Neural crest cell (in vitro differentiated cells): ENCODE measurements at regions not wholly inside any gene's neighbourhood (a gene's known extent, or its start where the extent isn't known, plus 50 kb on each side); places are given as distances from the start of the nearest gene placed in this dataset.

Experiments used
- DNase-seq: peaks from one replicate; pipeline ENCODE4 v3.0.0; 2021; ENCODE audit warnings: low read depth, mixed read lengths, low spot score
- H3K27ac Mint-ChIP-seq: one replicate; pipeline ENCODE4 v1.8.0; 2021; ENCODE audit warnings: mild to moderate bottlenecking, mixed read lengths; ENCODE audit not compliant: unreplicated experiment
- H3K27me3 Mint-ChIP-seq: 2 replicates; pipeline ENCODE4 v1.8.0; 2021; ENCODE audit warnings: low read depth, mild to moderate bottlenecking, mixed read lengths
- H3K36me3 Mint-ChIP-seq: 2 replicates; pipeline ENCODE4 v1.8.0; 2021; ENCODE audit warnings: low read depth, mild to moderate bottlenecking, mixed read lengths
- H3K4me1 Mint-ChIP-seq: 2 replicates; pipeline ENCODE4 v1.8.0; 2021; ENCODE audit warnings: mixed read lengths
- H3K4me3 Mint-ChIP-seq: one replicate; pipeline ENCODE4 v1.8.0; 2021; ENCODE audit warnings: mild to moderate bottlenecking, mixed read lengths
- H3K9me3 Mint-ChIP-seq: 2 replicates; pipeline ENCODE4 v1.8.0; 2021; ENCODE audit warnings: mixed read lengths
- CTCF ChIP-seq: fragments of 200-600 bp; sonication (generic); conservative IDR thresholded peaks from 2 replicates; pipeline ENCODE4 v1.5.0; 2021; ENCODE audit warnings: antibody characterized with exemption, mild to moderate bottlenecking

GRCh38 chr5:21654556-21654955, 1198.6 kb downstream of the CDH12 start:
- Mint-ChIP-seq H3K27ac (no peak overlapping the region), H3K36me3 (no peaks in the 10 kb centered on the region), H3K9me3 (no peaks in the 10 kb centered on the region), H3K4me1 (no peaks in the 10 kb centered on the region), H3K4me3 (no peak overlapping the region), H3K27me3 (no peaks in the 10 kb centered on the region)
- no peak for DNase-seq
- TF ChIP-seq CTCF, result no peak

GRCh38 chr5:21649969-21650368, 1203.2 kb downstream of the CDH12 start:
- Mint-ChIP-seq H3K27me3 (no peaks in the 10 kb centered on the region), H3K9me3 (no peaks in the 10 kb centered on the region), H3K4me1 (no peaks in the 10 kb centered on the region), H3K36me3 (no peaks in the 10 kb centered on the region), H3K27ac (no peak overlapping the region), H3K4me3 (no peak overlapping the region)
- TF ChIP-seq CTCF, result no peak
- no peak for DNase-seq

- H3K9me3 Mint-ChIP-seq, result no peaks in the 10 kb centered on the region
- H3K27ac Mint-ChIP-seq, result no peak overlapping the region
- DNase-seq, result no peak
- H3K4me1 Mint-ChIP-seq, result no peaks in the 10 kb centered on the region
- no peak for TF ChIP-seq CTCF
- no peaks in the 10 kb centered on the region for H3K27me3 Mint-ChIP-seq
- no peak overlapping the region for H3K4me3 Mint-ChIP-seq
- H3K36me3 Mint-ChIP-seq, result no peaks in the 10 kb centered on the region
Measured at GRCh38 chr5:21646469-21646868, 1206.7 kb downstream of the CDH12 start.

GRCh38 chr5:21644032-21644431, 1209.1 kb downstream of the CDH12 start:
- Mint-ChIP-seq H3K36me3 (no peaks in the 10 kb centered on the region), H3K27ac (no peak overlapping the region), H3K4me1 (no peaks in the 10 kb centered on the region), H3K9me3 (no peaks in the 10 kb centered on the region), H3K27me3 (no peaks in the 10 kb centered on the region), H3K4me3 (no peak overlapping the region)
- DNase-seq, result no peak
- no peak for TF ChIP-seq CTCF

GRCh38 chr5:21642312-21642711, 1210.8 kb downstream of the CDH12 start:
- no peak for DNase-seq
- Mint-ChIP-seq H3K4me3 (no peak overlapping the region), H3K36me3 (no peaks in the 10 kb centered on the region), H3K27ac (no peak overlapping the region), H3K9me3 (no peaks in the 10 kb centered on the region), H3K27me3 (no peaks in the 10 kb centered on the region), H3K4me1 (no peaks in the 10 kb centered on the region)
- TF ChIP-seq CTCF, result no peak

GRCh38 chr5:21623831-21624230, 1229.3 kb downstream of the CDH12 start:
- H3K27me3 Mint-ChIP-seq, result no peaks in the 10 kb centered on the region
- no peak overlapping the region for H3K27ac Mint-ChIP-seq
- TF ChIP-seq CTCF, result no peak
- H3K4me3 Mint-ChIP-seq, result no peak overlapping the region
- peaks cover 3% of the 10 kb centered on the region for H3K9me3 Mint-ChIP-seq
- peaks cover 3% of the 10 kb centered on the region for H3K36me3 Mint-ChIP-seq
- no peak for DNase-seq
- H3K4me1 Mint-ChIP-seq, result no peaks in the 10 kb centered on the region
